HG02973 (cell line): ENCODE measurements at regions not wholly inside any gene's neighbourhood (a gene's known extent, or its start where the extent isn't known, plus 50 kb on each side); places are given as distances from the start of the nearest gene placed in this dataset.
"Not testable (repeated sequence)": the region's sequence is repeated elsewhere in the genome, so short reads cannot be mapped to it uniquely, and the experiment has no call there.

Experiments
- ATAC-seq: cut with Tn5 transposase; IDR thresholded peaks from one replicate; pipeline ENCODE4 v1.9.1; 2021; ENCODE audit warnings: moderate library complexity; ENCODE audit not compliant: unreplicated experiment

DNA sequence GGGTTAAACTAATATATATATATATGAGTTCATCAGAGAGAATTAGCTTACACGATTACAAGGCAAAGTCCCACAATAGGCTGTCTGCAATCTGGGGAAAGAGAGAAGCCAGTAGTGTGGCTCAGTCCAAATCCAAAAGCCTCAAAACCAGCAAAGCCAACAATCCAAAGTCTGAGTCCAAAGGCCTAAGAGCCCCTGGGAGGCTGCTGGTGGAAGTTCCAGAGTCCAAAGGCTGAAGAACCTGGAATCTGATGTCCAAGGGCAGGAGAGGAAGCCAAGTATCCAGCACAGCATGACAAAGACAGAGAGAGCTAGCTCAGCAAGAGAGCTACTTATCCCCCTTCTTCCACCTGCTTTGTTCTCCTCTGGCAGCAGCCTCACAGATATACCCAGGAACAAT lies 274.7 kb upstream of the ID4 start:
- no peak for ATAC-seq

DNA sequence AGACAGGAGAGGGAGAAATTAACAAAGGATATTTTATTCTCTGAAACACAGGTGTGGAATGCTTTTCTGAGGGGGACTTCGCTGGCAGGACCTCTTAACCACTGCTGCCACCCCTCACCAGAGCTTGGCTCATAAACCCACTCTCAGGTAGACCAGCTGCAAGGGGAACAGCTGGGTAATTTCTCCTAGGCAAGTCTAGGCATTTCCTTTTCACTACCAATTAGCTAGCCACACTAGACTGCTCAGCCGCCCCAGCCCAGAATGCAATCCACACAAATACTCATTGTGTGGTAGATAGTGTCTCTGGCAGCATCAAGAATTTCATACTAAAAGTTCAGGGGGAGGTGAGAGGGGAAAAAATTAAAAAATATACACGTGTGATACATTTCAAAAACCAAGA lies 267.6 kb upstream of the ID4 start:
- no peak for ATAC-seq

DNA sequence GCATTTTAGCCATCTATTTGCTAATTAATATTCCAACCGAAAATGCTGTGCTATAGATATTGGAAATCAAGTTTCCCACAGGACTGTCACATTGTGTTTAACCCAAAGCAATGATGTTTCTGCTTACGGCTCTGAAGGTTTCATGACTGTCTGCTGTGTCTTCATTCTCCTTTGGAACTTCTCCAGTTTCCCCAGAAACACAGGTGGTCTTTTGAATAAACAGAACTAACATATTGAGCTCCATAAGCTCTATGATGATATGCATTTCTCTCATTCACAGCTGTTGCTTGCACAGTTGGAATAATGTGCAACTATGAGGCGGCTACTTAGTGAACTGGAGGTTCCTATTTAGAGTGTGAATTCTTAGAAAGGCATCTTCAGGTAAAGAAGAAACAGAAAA lies 266.0 kb upstream of the ID4 start:
- no peak for ATAC-seq

DNA sequence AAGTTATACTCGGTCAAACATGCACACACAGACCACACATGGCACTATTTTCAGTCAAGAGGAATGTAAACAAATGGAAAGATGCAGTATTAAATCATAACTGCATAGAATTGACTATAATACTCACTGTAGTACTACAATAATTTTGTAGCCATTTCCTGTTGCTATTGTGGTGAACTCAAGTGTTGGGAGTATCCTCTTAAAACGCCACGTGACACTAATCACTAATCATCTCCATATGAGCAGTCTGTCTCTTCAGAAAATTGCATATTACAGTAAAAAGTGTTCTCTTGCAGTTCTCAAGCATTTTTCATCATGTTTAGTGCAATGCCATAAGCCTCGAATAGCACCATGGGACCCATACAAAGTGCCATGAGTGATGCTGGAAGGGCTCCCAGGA lies 258.7 kb upstream of the ID4 start:
- ATAC-seq = no peak

GRCh38 chr6:19584207-19584606 lies 253.0 kb upstream of the ID4 start:
- not testable (repeated sequence) for ATAC-seq

DNA sequence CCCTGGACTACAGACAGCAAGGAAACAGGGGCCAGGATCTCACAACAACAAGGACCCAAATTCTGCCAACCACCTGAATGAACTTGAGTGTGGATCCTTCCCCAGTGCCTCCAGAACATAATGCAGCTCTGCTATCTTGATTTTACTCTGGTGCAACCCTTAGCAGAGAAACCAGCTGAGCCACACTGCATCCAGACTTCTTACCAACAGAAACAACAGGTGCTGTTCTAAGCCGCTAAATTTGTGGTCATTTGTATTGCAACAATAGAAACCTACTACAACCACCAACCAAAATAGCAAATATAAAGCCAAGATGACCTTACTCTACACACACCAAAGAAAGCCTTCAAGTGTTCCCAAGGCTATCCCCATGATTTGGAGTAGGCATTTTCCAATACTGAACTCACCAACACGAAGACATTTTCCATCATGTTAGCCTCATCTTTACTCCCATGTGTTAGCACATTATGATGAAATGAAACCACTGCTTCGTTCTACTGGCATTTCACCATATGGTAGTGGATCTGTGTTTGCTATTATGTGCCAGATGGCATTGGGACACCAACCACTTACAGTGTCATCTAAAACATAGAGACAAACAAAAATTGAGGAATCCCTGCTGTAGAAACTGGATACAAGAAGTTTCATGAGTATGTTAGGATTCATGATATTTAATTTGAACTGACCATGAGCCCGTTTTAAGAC lies 249.8 kb upstream of the ID4 start:
- ATAC-seq = no peak

DNA sequence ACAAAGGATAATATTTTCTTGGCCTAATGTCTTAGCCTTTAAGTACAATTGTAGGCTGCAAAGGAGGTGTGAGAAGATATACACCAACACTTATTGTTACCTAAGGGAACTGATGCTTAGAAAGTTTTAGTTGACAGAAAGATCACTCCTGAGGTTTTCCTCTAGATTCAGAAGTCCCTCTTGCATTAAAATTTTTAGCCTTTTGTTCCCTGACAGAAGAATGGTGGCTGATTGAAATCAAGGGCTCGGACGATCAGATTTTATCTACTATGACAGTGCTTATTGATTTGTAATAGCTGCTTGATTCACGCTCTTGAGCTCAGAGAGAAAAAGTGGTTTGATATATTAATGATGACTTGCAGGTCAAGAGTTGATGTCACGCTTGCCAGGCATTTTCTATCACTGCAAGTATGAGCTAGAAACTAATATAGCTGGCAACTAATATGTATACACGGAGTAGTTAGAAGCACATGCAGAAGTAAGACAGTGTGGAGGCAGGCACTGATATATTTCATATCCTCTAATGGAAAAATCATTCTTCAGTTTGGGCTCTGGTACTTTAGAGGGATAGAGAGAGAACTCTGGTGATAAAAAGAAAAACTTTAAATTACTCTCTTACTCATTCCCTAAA lies 246.6 kb upstream of the ID4 start:
- no peak for ATAC-seq

DNA sequence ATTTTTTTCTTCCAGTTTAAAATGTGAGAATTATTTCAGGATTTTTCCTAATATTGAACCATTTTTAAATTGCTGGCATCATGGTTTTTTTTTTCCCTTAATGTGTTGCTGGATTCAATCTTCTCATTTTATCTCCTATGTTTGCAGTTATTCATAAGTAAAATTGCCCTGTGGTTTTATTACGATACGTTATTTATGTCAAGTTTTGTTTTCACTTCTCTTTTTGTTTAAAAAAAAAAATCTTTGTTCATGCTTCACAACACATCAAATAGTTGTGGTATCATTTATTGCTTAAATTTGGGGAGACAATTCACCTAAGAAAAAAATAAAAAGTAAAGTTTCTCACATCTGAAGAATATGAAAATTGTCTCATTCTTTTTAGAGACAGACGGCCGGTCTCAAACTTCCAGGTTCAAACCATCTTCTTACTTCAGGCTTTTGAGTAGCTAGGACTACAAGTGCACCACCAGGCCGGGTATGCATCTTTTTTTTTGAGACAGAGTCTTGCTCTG lies 239.3 kb upstream of the ID4 start:
- no peak for ATAC-seq

DNA sequence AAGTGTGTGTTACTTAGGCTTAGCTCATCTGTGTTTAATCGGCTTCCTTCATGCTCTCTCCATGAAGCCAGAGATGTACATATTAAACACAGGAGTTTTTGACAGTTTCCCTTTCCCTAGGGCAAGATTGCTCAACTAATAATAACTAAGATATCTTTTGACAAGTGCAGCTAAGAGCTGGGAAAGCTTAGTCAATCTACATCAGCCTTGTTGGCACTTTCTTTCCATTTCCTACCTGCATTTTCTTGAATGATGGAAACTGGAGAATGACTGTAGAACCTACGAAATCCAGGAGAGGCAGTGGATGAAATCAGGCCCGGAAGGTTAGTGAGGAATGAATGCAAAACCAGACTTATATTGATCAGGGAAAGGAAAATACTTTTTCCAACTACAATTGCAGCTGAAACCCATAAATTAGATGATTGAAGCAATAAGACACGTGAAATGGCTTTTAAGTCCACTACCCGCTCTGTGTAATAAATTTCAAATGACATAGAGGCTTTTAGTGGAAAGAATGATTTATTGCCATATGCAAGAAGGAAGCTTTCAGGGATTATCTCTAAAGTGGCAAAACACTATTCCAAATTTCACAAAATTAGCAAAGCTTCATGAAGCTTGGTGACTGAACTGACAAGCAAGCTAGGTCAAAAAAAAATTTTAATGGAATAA lies 237.2 kb upstream of the ID4 start:
- no peak for ATAC-seq

DNA sequence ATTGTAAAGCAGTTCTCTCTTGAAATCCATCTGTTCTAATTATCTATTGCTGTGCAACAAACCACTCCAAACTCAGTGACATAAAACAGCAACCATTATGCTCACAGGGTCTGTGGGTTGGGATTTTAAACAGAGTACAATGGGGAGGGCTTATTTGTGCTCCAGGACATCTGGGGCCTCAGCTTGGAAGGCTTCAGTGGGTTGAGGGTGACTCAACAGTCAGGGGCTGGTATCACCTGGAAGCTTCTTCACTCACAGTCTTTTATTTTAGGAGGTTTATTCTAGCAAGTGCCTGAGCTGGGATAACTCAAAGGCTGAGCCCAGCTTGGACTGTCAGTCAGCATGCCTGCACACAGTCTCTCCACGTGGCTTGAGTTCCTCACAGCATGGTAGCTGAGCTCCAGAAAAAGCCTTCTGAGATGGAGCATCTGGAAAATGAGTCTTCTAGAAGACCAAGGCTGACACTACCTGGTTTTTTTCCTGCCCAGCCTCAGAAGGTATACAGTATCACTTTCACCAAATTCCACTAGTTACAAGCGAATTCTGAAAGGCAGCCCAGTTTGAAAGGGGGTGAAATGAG lies 234.6 kb upstream of the ID4 start:
- ATAC-seq = no peak

- no peak for ATAC-seq
Measured at GRCh38 chr6:19603721-19604120, 233.4 kb upstream of the ID4 start.

DNA sequence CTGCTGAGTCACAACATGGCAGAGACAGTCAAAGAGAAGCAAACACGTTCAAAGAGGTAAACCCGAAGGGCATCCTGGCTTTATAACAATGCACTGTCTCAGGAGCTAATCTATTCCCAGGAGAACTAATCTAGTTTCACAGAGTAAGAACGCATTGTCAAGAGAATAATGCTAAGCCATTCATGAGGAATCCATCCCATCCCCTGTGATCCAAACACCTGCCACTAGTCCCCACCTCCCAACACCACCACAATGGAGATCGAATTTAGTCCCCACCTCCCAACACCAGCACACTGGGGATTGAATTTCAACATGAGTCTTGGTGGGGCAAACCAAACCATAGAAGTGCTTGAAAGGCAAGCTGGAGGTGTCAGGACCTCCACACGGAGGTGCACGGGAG lies 231.5 kb upstream of the ID4 start:
- ATAC-seq = no peak

DNA sequence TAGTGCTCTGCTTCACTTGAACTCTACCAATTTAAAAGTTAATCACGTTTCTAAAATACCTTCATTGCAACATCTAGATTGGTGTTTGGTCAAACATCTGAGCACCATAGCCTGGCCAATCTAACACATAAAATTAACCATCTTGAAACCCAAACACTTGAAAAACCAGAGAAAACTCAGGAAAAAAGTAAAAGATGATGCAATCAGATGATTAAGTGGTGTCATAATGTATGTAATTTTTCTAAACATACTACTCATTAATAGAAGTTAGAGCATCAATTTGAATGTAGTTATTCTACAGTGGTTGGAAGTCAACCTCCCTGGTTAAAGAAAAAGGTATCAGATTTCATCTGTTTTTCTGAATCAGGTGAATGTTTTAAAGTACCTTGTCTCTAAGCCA lies 228.6 kb upstream of the ID4 start:
- ATAC-seq = no peak

GRCh38 chr6:19609972-19610641 lies 227.1 kb upstream of the ID4 start:
- ATAC-seq = no peak

DNA sequence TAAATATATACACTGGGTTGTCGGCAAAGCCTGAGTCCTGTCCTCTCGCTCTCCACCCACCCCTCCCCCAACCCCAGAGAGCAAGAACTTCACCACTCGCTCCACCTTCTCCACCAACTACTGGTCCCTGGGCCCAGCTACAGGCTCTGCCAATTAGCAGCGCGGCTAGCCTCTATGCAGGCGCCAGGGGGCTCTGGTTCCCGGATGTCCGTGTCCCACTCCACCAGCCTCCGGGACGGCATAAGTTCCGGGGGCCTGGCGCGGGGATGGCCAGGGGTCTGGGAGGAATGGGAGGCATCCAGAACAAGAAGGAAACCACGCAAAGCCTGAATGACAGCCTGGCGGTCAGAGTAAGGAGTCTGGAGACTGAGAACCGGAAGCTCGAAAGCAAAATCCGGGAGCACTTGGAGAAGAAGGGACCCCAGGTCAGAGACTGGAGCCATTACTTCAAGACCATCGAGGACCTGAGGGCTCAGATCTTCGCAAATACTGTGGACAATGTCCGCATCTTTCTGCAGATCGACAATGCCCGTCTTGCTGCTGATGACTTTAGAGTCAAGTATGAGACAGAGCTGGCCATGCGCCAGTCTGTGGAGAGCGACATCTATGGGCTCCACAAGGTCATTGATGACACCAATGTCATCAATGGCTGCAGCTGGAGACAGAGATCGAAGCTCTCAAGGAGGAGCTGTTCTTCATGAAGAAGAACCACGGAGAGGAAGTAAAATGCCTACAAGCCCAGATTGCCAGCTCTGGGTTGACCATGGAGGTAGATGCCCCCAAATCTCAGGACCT lies 224.3 kb upstream of the ID4 start:
- not testable (repeated sequence) for ATAC-seq

GRCh38 chr6:19613678-19614077 lies 223.5 kb upstream of the ID4 start:
- ATAC-seq = no peak

DNA sequence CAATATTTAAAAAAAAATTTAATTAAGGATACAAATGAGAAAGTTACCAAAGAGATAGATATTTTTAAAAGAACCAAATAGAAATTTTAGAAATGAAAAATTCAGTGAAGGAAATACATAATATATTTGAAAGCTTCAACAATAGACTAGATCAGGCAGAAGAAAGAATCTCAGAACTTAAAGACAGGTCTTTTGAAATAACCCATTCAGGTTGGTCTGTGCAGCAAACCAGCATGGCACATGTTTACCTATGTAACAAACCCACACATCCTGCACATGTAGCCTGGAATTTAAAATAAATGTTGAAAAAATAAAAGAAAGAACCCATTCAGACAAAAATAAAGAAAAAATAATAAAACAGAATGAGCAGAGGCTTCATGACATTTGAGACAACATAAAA lies 221.1 kb upstream of the ID4 start:
- no peak for ATAC-seq

- no peak for ATAC-seq
Measured at GRCh38 chr6:19632230-19632629, 204.9 kb upstream of the ID4 start.

- no peak for ATAC-seq
Measured at GRCh38 chr6:19632786-19633185, 204.4 kb upstream of the ID4 start.

GRCh38 chr6:19635728-19636127 lies 201.4 kb upstream of the ID4 start:
- no peak for ATAC-seq
